ENCODE measurements at regions not wholly inside any gene's neighbourhood (a gene's known extent, or its start where the extent isn't known, plus 50 kb on each side); places are given as distances from the start of the nearest gene placed in this dataset.

GRCh38 chr7:68476966-68477365, 1121.3 kb upstream of the AUTS2 start:
- no peaks in the 10 kb centered on the region for H3K36me3 ChIP-seq
- no peaks in the 10 kb centered on the region for H3K9me3 ChIP-seq
- no peak overlapping the region for H3K27ac ChIP-seq

GRCh38 chr7:68478326-68478725, 1119.9 kb upstream of the AUTS2 start:
- no peaks in the 10 kb centered on the region for H3K36me3 ChIP-seq
- no peak for DNase-seq (ENCODE audit: low spot score)
- no peaks in the 10 kb centered on the region for H3K4me1 ChIP-seq (ENCODE audit: control insufficient read depth in 1 of 2, low read depth in 2 of 2)
- no peak overlapping the region for H3K4me3 ChIP-seq
- no peaks in the 10 kb centered on the region for H3K9me3 ChIP-seq
- no peaks in the 10 kb centered on the region for H3K27me3 ChIP-seq (replicated peaks; ENCODE audit: insufficient read depth)
- ATAC-seq (ENCODE audit: insufficient number of reproducible peaks, low FRiP score, low read depth) = no peak
- no peak for TF ChIP-seq CTCF (IDR thresholded peaks at IDR 0.05)
- H3K27ac ChIP-seq = no peak overlapping the region

More at GRCh38 chr7:68476966-68477365, 1121.3 kb upstream of the AUTS2 start:
- DNase-seq (ENCODE audit: low spot score) (no peak), ATAC-seq (ENCODE audit: insufficient number of reproducible peaks, low FRiP score, low read depth) (no peak)
- Histone ChIP-seq H3K4me3 (no peak overlapping the region), H3K4me1 (ENCODE audit: control insufficient read depth in 1 of 2, low read depth in 2 of 2) (no peaks in the 10 kb centered on the region), H3K27me3 (replicated peaks; ENCODE audit: insufficient read depth) (no peaks in the 10 kb centered on the region)
- no peak for TF ChIP-seq CTCF (IDR thresholded peaks at IDR 0.05)

GRCh38 chr7:68482800-68483199, 1115.5 kb upstream of the AUTS2 start:
- H3K4me1 ChIP-seq (ENCODE audit: control insufficient read depth in 1 of 2, low read depth in 2 of 2) = no peaks in the 10 kb centered on the region
- no peaks in the 10 kb centered on the region for H3K36me3 ChIP-seq
- no peak overlapping the region for H3K27ac ChIP-seq
- no peak overlapping the region for H3K4me3 ChIP-seq
- no peak for ATAC-seq (ENCODE audit: insufficient number of reproducible peaks, low FRiP score, low read depth)
- H3K9me3 ChIP-seq = no peaks in the 10 kb centered on the region
- no peak for DNase-seq (ENCODE audit: low spot score)
- no peak for TF ChIP-seq CTCF (IDR thresholded peaks at IDR 0.05)
- H3K27me3 ChIP-seq (replicated peaks; ENCODE audit: insufficient read depth) = no peaks in the 10 kb centered on the region

GRCh38 chr7:68484731-68485130, 1113.5 kb upstream of the AUTS2 start:
- DNase-seq (ENCODE audit: low spot score) = no peak
- Histone ChIP-seq H3K4me1 (ENCODE audit: control insufficient read depth in 1 of 2, low read depth in 2 of 2) (no peaks in the 10 kb centered on the region), H3K4me3 (no peak overlapping the region), H3K27ac (no peak overlapping the region), H3K36me3 (no peaks in the 10 kb centered on the region), H3K9me3 (no peaks in the 10 kb centered on the region), H3K27me3 (replicated peaks; ENCODE audit: insufficient read depth) (no peaks in the 10 kb centered on the region)
- no peak for ATAC-seq (ENCODE audit: insufficient number of reproducible peaks, low FRiP score, low read depth)
- TF ChIP-seq CTCF (IDR thresholded peaks at IDR 0.05) = no peak

GRCh38 chr7:68485253-68485917, 1112.9 kb upstream of the AUTS2 start:
- DNase-seq (ENCODE audit: low spot score) = no peak
- Histone ChIP-seq H3K36me3 (no peaks in the 10 kb centered on the region), H3K27me3 (replicated peaks; ENCODE audit: insufficient read depth) (no peaks in the 10 kb centered on the region), H3K4me3 (no peak overlapping the region), H3K9me3 (no peaks in the 10 kb centered on the region), H3K4me1 (ENCODE audit: control insufficient read depth in 1 of 2, low read depth in 2 of 2) (no peaks in the 10 kb centered on the region), H3K27ac (no peak overlapping the region)
- no peak for ATAC-seq (ENCODE audit: insufficient number of reproducible peaks, low FRiP score, low read depth)
- TF ChIP-seq CTCF (IDR thresholded peaks at IDR 0.05) = no peak
